ENCODE measurements at regions not wholly inside any gene's neighbourhood (a gene's known extent, or its start where the extent isn't known, plus 50 kb on each side); places are given as distances from the start of the nearest gene placed in this dataset.
"Not testable (repeated sequence)": the region's sequence is repeated elsewhere in the genome, so short reads cannot be mapped to it uniquely, and the experiment has no call there.

GRCh38 chr4:49117951-49118350, 131.9 kb downstream of the CWH43 start:
- H3K27ac Mint-ChIP-seq (ENCODE audit: unreplicated experiment); BruUV-seq (replicated peaks); DNase-seq; H3K27me3 Mint-ChIP-seq (ENCODE audit: unreplicated experiment); H3K4me1 Mint-ChIP-seq (ENCODE audit: low read depth, unreplicated experiment); intact Hi-C loops (cut with micrococcal nuclease; ENCODE audit: unreplicated experiment); H3K36me3 Mint-ChIP-seq (ENCODE audit: insufficient read depth, unreplicated experiment); H3K4me3 Mint-ChIP-seq (ENCODE audit: low read depth, unreplicated experiment); CTCF ChIA-PET: not testable (repeated sequence)
- peaks cover 40% of the 10 kb centered on the region for H3K9me3 Mint-ChIP-seq (ENCODE audit: low read depth, unreplicated experiment)

- H3K36me3 Mint-ChIP-seq (ENCODE audit: insufficient read depth, unreplicated experiment); CTCF ChIA-PET; BruUV-seq (replicated peaks); intact Hi-C loops (cut with micrococcal nuclease; ENCODE audit: unreplicated experiment); DNase-seq; H3K27ac Mint-ChIP-seq (ENCODE audit: unreplicated experiment); H3K4me1 Mint-ChIP-seq (ENCODE audit: low read depth, unreplicated experiment); H3K27me3 Mint-ChIP-seq (ENCODE audit: unreplicated experiment); H3K4me3 Mint-ChIP-seq (ENCODE audit: low read depth, unreplicated experiment): not testable (repeated sequence)
- H3K9me3 Mint-ChIP-seq (ENCODE audit: low read depth, unreplicated experiment), result peaks cover 36% of the 10 kb centered on the region
Measured at GRCh38 chr4:49118379-49119212, 132.5 kb downstream of the CWH43 start.

- H3K4me3 Mint-ChIP-seq (ENCODE audit: low read depth, unreplicated experiment); H3K36me3 Mint-ChIP-seq (ENCODE audit: insufficient read depth, unreplicated experiment); DNase-seq; H3K27me3 Mint-ChIP-seq (ENCODE audit: unreplicated experiment); intact Hi-C loops (cut with micrococcal nuclease; ENCODE audit: unreplicated experiment); H3K27ac Mint-ChIP-seq (ENCODE audit: unreplicated experiment); H3K4me1 Mint-ChIP-seq (ENCODE audit: low read depth, unreplicated experiment); CTCF ChIA-PET; BruUV-seq (replicated peaks): not testable (repeated sequence)
- H3K9me3 Mint-ChIP-seq (ENCODE audit: low read depth, unreplicated experiment), result peaks cover 31% of the 10 kb centered on the region
Measured at GRCh38 chr4:49119345-49119744, 133.3 kb downstream of the CWH43 start.

GRCh38 chr4:49120042-49120779, 134.1 kb downstream of the CWH43 start:
- peaks cover 28% of the 10 kb centered on the region for H3K9me3 Mint-ChIP-seq (ENCODE audit: low read depth, unreplicated experiment)
- H3K4me1 Mint-ChIP-seq (ENCODE audit: low read depth, unreplicated experiment); H3K36me3 Mint-ChIP-seq (ENCODE audit: insufficient read depth, unreplicated experiment); DNase-seq; H3K27ac Mint-ChIP-seq (ENCODE audit: unreplicated experiment); H3K27me3 Mint-ChIP-seq (ENCODE audit: unreplicated experiment); BruUV-seq (replicated peaks); CTCF ChIA-PET; H3K4me3 Mint-ChIP-seq (ENCODE audit: low read depth, unreplicated experiment); intact Hi-C loops (cut with micrococcal nuclease; ENCODE audit: unreplicated experiment): not testable (repeated sequence)

- peaks cover 28% of the 10 kb centered on the region for H3K9me3 Mint-ChIP-seq (ENCODE audit: low read depth, unreplicated experiment)
- H3K27ac Mint-ChIP-seq (ENCODE audit: unreplicated experiment); H3K36me3 Mint-ChIP-seq (ENCODE audit: insufficient read depth, unreplicated experiment); CTCF ChIA-PET; intact Hi-C loops (cut with micrococcal nuclease; ENCODE audit: unreplicated experiment); DNase-seq; H3K27me3 Mint-ChIP-seq (ENCODE audit: unreplicated experiment); BruUV-seq (replicated peaks); H3K4me3 Mint-ChIP-seq (ENCODE audit: low read depth, unreplicated experiment); H3K4me1 Mint-ChIP-seq (ENCODE audit: low read depth, unreplicated experiment): not testable (repeated sequence)
Measured at GRCh38 chr4:49120804-49121203, 134.7 kb downstream of the CWH43 start.

GRCh38 chr4:49126443-49126842, 140.4 kb downstream of the CWH43 start:
- CTCF ChIA-PET, result not testable (repeated sequence)

GRCh38 chr4:49126858-49127257, 140.8 kb downstream of the CWH43 start:
- CTCF ChIA-PET, result not testable (repeated sequence)

More at GRCh38 chr4:49126443-49126842, 140.4 kb downstream of the CWH43 start:
- H3K4me3 Mint-ChIP-seq (ENCODE audit: low read depth, unreplicated experiment); DNase-seq; H3K4me1 Mint-ChIP-seq (ENCODE audit: low read depth, unreplicated experiment); H3K27ac Mint-ChIP-seq (ENCODE audit: unreplicated experiment); BruUV-seq (replicated peaks); H3K9me3 Mint-ChIP-seq (ENCODE audit: low read depth, unreplicated experiment); intact Hi-C loops (cut with micrococcal nuclease; ENCODE audit: unreplicated experiment); H3K36me3 Mint-ChIP-seq (ENCODE audit: insufficient read depth, unreplicated experiment); H3K27me3 Mint-ChIP-seq (ENCODE audit: unreplicated experiment): not testable (repeated sequence)

GRCh38 chr4:49129385-49129784, 143.3 kb downstream of the CWH43 start:
- H3K9me3 Mint-ChIP-seq (ENCODE audit: low read depth, unreplicated experiment); H3K4me3 Mint-ChIP-seq (ENCODE audit: low read depth, unreplicated experiment); H3K36me3 Mint-ChIP-seq (ENCODE audit: insufficient read depth, unreplicated experiment); CTCF ChIA-PET; H3K4me1 Mint-ChIP-seq (ENCODE audit: low read depth, unreplicated experiment); BruUV-seq (replicated peaks); DNase-seq; H3K27ac Mint-ChIP-seq (ENCODE audit: unreplicated experiment); intact Hi-C loops (cut with micrococcal nuclease; ENCODE audit: unreplicated experiment); H3K27me3 Mint-ChIP-seq (ENCODE audit: unreplicated experiment): not testable (repeated sequence)

More at GRCh38 chr4:49126858-49127257, 140.8 kb downstream of the CWH43 start:
- H3K9me3 Mint-ChIP-seq (ENCODE audit: low read depth, unreplicated experiment); BruUV-seq (replicated peaks); intact Hi-C loops (cut with micrococcal nuclease; ENCODE audit: unreplicated experiment); H3K27ac Mint-ChIP-seq (ENCODE audit: unreplicated experiment); H3K4me3 Mint-ChIP-seq (ENCODE audit: low read depth, unreplicated experiment); H3K36me3 Mint-ChIP-seq (ENCODE audit: insufficient read depth, unreplicated experiment); DNase-seq; H3K4me1 Mint-ChIP-seq (ENCODE audit: low read depth, unreplicated experiment); H3K27me3 Mint-ChIP-seq (ENCODE audit: unreplicated experiment): not testable (repeated sequence)

GRCh38 chr4:49129870-49130269, 143.8 kb downstream of the CWH43 start:
- H3K36me3 Mint-ChIP-seq (ENCODE audit: insufficient read depth, unreplicated experiment); H3K4me3 Mint-ChIP-seq (ENCODE audit: low read depth, unreplicated experiment); H3K4me1 Mint-ChIP-seq (ENCODE audit: low read depth, unreplicated experiment); H3K27ac Mint-ChIP-seq (ENCODE audit: unreplicated experiment); H3K9me3 Mint-ChIP-seq (ENCODE audit: low read depth, unreplicated experiment); CTCF ChIA-PET; DNase-seq; H3K27me3 Mint-ChIP-seq (ENCODE audit: unreplicated experiment); BruUV-seq (replicated peaks); intact Hi-C loops (cut with micrococcal nuclease; ENCODE audit: unreplicated experiment): not testable (repeated sequence)

GRCh38 chr4:49130724-49131123, 144.6 kb downstream of the CWH43 start:
- H3K36me3 Mint-ChIP-seq (ENCODE audit: insufficient read depth, unreplicated experiment); H3K27me3 Mint-ChIP-seq (ENCODE audit: unreplicated experiment); CTCF ChIA-PET; H3K9me3 Mint-ChIP-seq (ENCODE audit: low read depth, unreplicated experiment); DNase-seq; BruUV-seq (replicated peaks); H3K4me1 Mint-ChIP-seq (ENCODE audit: low read depth, unreplicated experiment); H3K4me3 Mint-ChIP-seq (ENCODE audit: low read depth, unreplicated experiment); H3K27ac Mint-ChIP-seq (ENCODE audit: unreplicated experiment); intact Hi-C loops (cut with micrococcal nuclease; ENCODE audit: unreplicated experiment): not testable (repeated sequence)
